Smooth muscle cell (in vitro differentiated cells): ENCODE measurements at regions not wholly inside any gene's neighbourhood (a gene's known extent, or its start where the extent isn't known, plus 50 kb on each side); places are given as distances from the start of the nearest gene placed in this dataset.

Experiments used
- DNase-seq: peaks from one replicate; lab custom pipeline; 2025; ENCODE audit not compliant: unreplicated experiment; lab: John Stamatoyannopoulos, UW
- H2AFZ ChIP-seq: fragments of 200-600 bp; sonication (generic); 2 replicates; pipeline ENCODE4 v1.6.0; 2016; ENCODE audit warnings: antibody characterized with exemption, low read depth, mild to moderate bottlenecking
- H3F3A ChIP-seq: fragments of 200-600 bp; sonication (generic); 2 replicates; pipeline ENCODE4 v1.6.0; 2017; ENCODE audit warnings: antibody characterized with exemption, low read depth
- H3K27ac ChIP-seq: fragments of 200-600 bp; sonication (generic); 2 replicates; pipeline ENCODE4 v1.5.1; 2016; ENCODE audit warnings: low read depth, mild to moderate bottlenecking
- H3K27me3 ChIP-seq: fragments of 200-600 bp; sonication (generic); 2 replicates; pipeline ENCODE4 v1.6.1; 2016; ENCODE audit warnings: low read depth, mild to moderate bottlenecking
- H3K36me3 ChIP-seq: fragments of 200-600 bp; sonication (generic); 2 replicates; pipeline ENCODE4 v1.5.1; 2016; ENCODE audit warnings: low read depth
- H3K4me1 ChIP-seq: fragments of 200-600 bp; sonication (generic); 2 replicates; pipeline ENCODE4 v1.5.1; 2016; ENCODE audit warnings: low read depth
- H3K4me2 ChIP-seq: fragments of 200-600 bp; sonication (generic); 2 replicates; pipeline ENCODE4 v1.6.0; 2016; ENCODE audit warnings: mild to moderate bottlenecking
- H3K4me3 ChIP-seq: fragments of 200-600 bp; sonication (generic); 2 replicates; pipeline ENCODE4 v1.5.1; 2016; ENCODE audit warnings: mild to moderate bottlenecking
- H3K79me2 ChIP-seq: fragments of 200-600 bp; sonication (generic); 2 replicates; pipeline ENCODE4 v1.6.0; 2016; ENCODE audit warnings: low read depth, mild to moderate bottlenecking
- H3K9ac ChIP-seq: fragments of 200-600 bp; sonication (generic); 2 replicates; pipeline ENCODE4 v1.6.0; 2016; ENCODE audit warnings: low read depth
- H3K9me3 ChIP-seq: fragments of 200-600 bp; sonication (generic); replicated peaks from 2 replicates; pipeline ENCODE4 v1.5.1; 2016; ENCODE audit warnings: low read depth
- H4K20me1 ChIP-seq: fragments of 200-600 bp; sonication (generic); 2 replicates; pipeline ENCODE4 v1.6.0; 2016; ENCODE audit warnings: low read depth
- WGBS: methylation state at CpG from one replicate; pipeline ENCODE4 v1.1.7; 2016; ENCODE audit warnings: low lambda C conversion rate; 5-methylcytosine and 5-hydroxymethylcytosine counted together
- TF ChIP-seq, protein P1 (sequence below): fragments of 200-600 bp; sonication (generic); IDR thresholded peaks from 2 replicates; pipeline ENCODE4 v1.5.1; 2017; ENCODE audit warnings: borderline replicate concordance, mild to moderate bottlenecking, antibody characterized with exemption; ENCODE audit not compliant: insufficient read depth, poor library complexity, severe bottlenecking

- H3K4me2 ChIP-seq = no peak overlapping the region
- H3K4me3 ChIP-seq = no peak overlapping the region
- TF ChIP-seq, protein P1, sequence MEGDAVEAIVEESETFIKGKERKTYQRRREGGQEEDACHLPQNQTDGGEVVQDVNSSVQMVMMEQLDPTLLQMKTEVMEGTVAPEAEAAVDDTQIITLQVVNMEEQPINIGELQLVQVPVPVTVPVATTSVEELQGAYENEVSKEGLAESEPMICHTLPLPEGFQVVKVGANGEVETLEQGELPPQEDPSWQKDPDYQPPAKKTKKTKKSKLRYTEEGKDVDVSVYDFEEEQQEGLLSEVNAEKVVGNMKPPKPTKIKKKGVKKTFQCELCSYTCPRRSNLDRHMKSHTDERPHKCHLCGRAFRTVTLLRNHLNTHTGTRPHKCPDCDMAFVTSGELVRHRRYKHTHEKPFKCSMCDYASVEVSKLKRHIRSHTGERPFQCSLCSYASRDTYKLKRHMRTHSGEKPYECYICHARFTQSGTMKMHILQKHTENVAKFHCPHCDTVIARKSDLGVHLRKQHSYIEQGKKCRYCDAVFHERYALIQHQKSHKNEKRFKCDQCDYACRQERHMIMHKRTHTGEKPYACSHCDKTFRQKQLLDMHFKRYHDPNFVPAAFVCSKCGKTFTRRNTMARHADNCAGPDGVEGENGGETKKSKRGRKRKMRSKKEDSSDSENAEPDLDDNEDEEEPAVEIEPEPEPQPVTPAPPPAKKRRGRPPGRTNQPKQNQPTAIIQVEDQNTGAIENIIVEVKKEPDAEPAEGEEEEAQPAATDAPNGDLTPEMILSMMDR = no peak
- no peaks in the 10 kb centered on the region for H3F3A ChIP-seq
- no peak overlapping the region for H2AFZ ChIP-seq
- H3K9me3 ChIP-seq = no peaks in the 10 kb centered on the region
- no peaks in the 10 kb centered on the region for H3K79me2 ChIP-seq
- H3K27me3 ChIP-seq = peaks cover 16% of the 10 kb centered on the region
- no peak for DNase-seq
- no peaks in the 10 kb centered on the region for H3K4me1 ChIP-seq
- no peak overlapping the region for H3K9ac ChIP-seq
- H4K20me1 ChIP-seq = no peaks in the 10 kb centered on the region
- H3K27ac ChIP-seq = no peak overlapping the region
- no peaks in the 10 kb centered on the region for H3K36me3 ChIP-seq
- 80% methylated on average over 5 of the region's 5 CpGs for WGBS
Measured at GRCh38 chr9:99326112-99326916, 104.2 kb downstream of the SEC61B start.

- no peak overlapping the region for H3K27ac ChIP-seq
- H3K9ac ChIP-seq = no peak overlapping the region
- no peak overlapping the region for H3K4me2 ChIP-seq
- no peak overlapping the region for H3K4me3 ChIP-seq
- H4K20me1 ChIP-seq = no peaks in the 10 kb centered on the region
- H3K36me3 ChIP-seq = no peaks in the 10 kb centered on the region
- H3K27me3 ChIP-seq = peaks cover 16% of the 10 kb centered on the region
- H3K4me1 ChIP-seq = no peaks in the 10 kb centered on the region
- no peaks in the 10 kb centered on the region for H3F3A ChIP-seq
- DNase-seq = no peak
- no peaks in the 10 kb centered on the region for H3K9me3 ChIP-seq
- H2AFZ ChIP-seq = no peak overlapping the region
- no peaks in the 10 kb centered on the region for H3K79me2 ChIP-seq
- WGBS = 92% methylated on average over 3 of the region's 3 CpGs
- TF ChIP-seq, protein P1 = no peak
Measured at GRCh38 chr9:99326917-99327189, 104.8 kb downstream of the SEC61B start.

- no peak for DNase-seq
- 86% methylated on average over 3 of the region's 3 CpGs for WGBS
- peaks cover 11% of the 10 kb centered on the region for H3K27me3 ChIP-seq
- H3K4me1 ChIP-seq = no peaks in the 10 kb centered on the region
- H3K9me3 ChIP-seq = no peaks in the 10 kb centered on the region
- no peak overlapping the region for H3K9ac ChIP-seq
- no peaks in the 10 kb centered on the region for H3K36me3 ChIP-seq
- no peak overlapping the region for H2AFZ ChIP-seq
- TF ChIP-seq, protein P1 = no peak
- H3K4me2 ChIP-seq = no peak overlapping the region
- no peaks in the 10 kb centered on the region for H3F3A ChIP-seq
- no peaks in the 10 kb centered on the region for H4K20me1 ChIP-seq
- no peak overlapping the region for H3K27ac ChIP-seq
- H3K79me2 ChIP-seq = no peaks in the 10 kb centered on the region
- no peak overlapping the region for H3K4me3 ChIP-seq
Measured at GRCh38 chr9:99327667-99328066, 105.6 kb downstream of the SEC61B start.

GRCh38 chr9:99335280-99335679 lies 113.2 kb downstream of the SEC61B start:
- 62% methylated on average over 4 of the region's 4 CpGs for WGBS

More at GRCh38 chr9:99335280-99335679, 113.2 kb downstream of the SEC61B start:
- no peaks in the 10 kb centered on the region for H3K27me3 ChIP-seq
- no peaks in the 10 kb centered on the region for H4K20me1 ChIP-seq
- no peak overlapping the region for H3K4me2 ChIP-seq
- no peaks in the 10 kb centered on the region for H3K9me3 ChIP-seq
- no peak for DNase-seq
- no peaks in the 10 kb centered on the region for H3K4me1 ChIP-seq
- no peak overlapping the region for H2AFZ ChIP-seq
- no peaks in the 10 kb centered on the region for H3F3A ChIP-seq
- TF ChIP-seq, protein P1 = no peak
- no peaks in the 10 kb centered on the region for H3K36me3 ChIP-seq
- no peak overlapping the region for H3K27ac ChIP-seq
- H3K9ac ChIP-seq = no peak overlapping the region
- H3K79me2 ChIP-seq = no peaks in the 10 kb centered on the region
- no peak overlapping the region for H3K4me3 ChIP-seq
